KMS-11 (cell line): ENCODE measurements at regions not wholly inside any gene's neighbourhood (a gene's known extent, or its start where the extent isn't known, plus 50 kb on each side); places are given as distances from the start of the nearest gene placed in this dataset.

ENCODE experiments used
- H2AFZ ChIP-seq: fragments of 200-600 bp; sonication (generic); 2 replicates; pipeline ENCODE4 v1.6.1; 2016; ENCODE audit warnings: antibody characterized with exemption, mixed run types, low read depth
- H3K27ac ChIP-seq: fragments of 200-600 bp; sonication (generic); 2 replicates; pipeline ENCODE4 v1.6.1; 2016; ENCODE audit warnings: mild to moderate bottlenecking, mixed run types
- H3K27me3 ChIP-seq: fragments of 200-600 bp; sonication (generic); 2 replicates; pipeline ENCODE4 v1.6.1; 2017; ENCODE audit warnings: mild to moderate bottlenecking, low read depth, mixed run types, moderate library complexity; ENCODE audit not compliant: insufficient read depth
- H3K36me3 ChIP-seq: fragments of 200-600 bp; sonication (generic); 2 replicates; pipeline ENCODE4 v1.6.1; 2017; ENCODE audit warnings: mild to moderate bottlenecking, mixed run types; ENCODE audit not compliant: insufficient read depth
- H3K4me1 ChIP-seq: fragments of 200-600 bp; sonication (generic); 2 replicates; pipeline ENCODE4 v1.6.1; 2016; ENCODE audit warnings: mild to moderate bottlenecking, low read depth, mixed run types; ENCODE audit not compliant: poor library complexity, severe bottlenecking
- H3K4me2 ChIP-seq: fragments of 200-600 bp; sonication (generic); 2 replicates; pipeline ENCODE4 v1.7.0; 2016; ENCODE audit warnings: mild to moderate bottlenecking, mixed run types
- H3K4me3 ChIP-seq: fragments of 200-600 bp; sonication (generic); IDR thresholded peaks from 2 replicates; pipeline ENCODE4 v1.6.1; 2017; ENCODE audit warnings: low read depth, low read length, mixed read lengths; ENCODE audit not compliant: insufficient read depth
- H3K79me2 ChIP-seq: fragments of 200-600 bp; sonication (generic); 2 replicates; pipeline ENCODE4 v1.6.1; 2016; ENCODE audit warnings: low read depth, mixed run types; ENCODE audit not compliant: insufficient read depth
- H3K9ac ChIP-seq: fragments of 200-600 bp; sonication (generic); 2 replicates; pipeline ENCODE4 v1.6.1; 2016; ENCODE audit warnings: mild to moderate bottlenecking, mixed run types
- H4K20me1 ChIP-seq: fragments of 200-600 bp; sonication (generic); 2 replicates; pipeline ENCODE4 v1.6.1; 2016; ENCODE audit warnings: mild to moderate bottlenecking, mixed run types; ENCODE audit not compliant: insufficient read depth
- TF ChIP-seq, protein P1 (sequence below): fragments of 200-600 bp; sonication (generic); conservative IDR thresholded peaks from 2 replicates; pipeline ENCODE4 v1.6.1; 2017; ENCODE audit warnings: low read depth, mild to moderate bottlenecking, antibody characterized with exemption, low read length, moderate library complexity, mixed read lengths

- H4K20me1 ChIP-seq, result no peaks in the 10 kb centered on the region
- TF ChIP-seq, protein P1, sequence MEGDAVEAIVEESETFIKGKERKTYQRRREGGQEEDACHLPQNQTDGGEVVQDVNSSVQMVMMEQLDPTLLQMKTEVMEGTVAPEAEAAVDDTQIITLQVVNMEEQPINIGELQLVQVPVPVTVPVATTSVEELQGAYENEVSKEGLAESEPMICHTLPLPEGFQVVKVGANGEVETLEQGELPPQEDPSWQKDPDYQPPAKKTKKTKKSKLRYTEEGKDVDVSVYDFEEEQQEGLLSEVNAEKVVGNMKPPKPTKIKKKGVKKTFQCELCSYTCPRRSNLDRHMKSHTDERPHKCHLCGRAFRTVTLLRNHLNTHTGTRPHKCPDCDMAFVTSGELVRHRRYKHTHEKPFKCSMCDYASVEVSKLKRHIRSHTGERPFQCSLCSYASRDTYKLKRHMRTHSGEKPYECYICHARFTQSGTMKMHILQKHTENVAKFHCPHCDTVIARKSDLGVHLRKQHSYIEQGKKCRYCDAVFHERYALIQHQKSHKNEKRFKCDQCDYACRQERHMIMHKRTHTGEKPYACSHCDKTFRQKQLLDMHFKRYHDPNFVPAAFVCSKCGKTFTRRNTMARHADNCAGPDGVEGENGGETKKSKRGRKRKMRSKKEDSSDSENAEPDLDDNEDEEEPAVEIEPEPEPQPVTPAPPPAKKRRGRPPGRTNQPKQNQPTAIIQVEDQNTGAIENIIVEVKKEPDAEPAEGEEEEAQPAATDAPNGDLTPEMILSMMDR, result no peak
Measured at GRCh38 chr1:84759756-84760155, 69.5 kb upstream of the SSX2IP start.

GRCh38 chr1:84758968-84759491 lies 68.8 kb upstream of the SSX2IP start:
- Histone ChIP-seq H4K20me1 (no peaks in the 10 kb centered on the region), H3K27ac (no peak overlapping the region), H3K79me2 (no peaks in the 10 kb centered on the region), H2AFZ (no peak overlapping the region), H3K27me3 (no peaks in the 10 kb centered on the region), H3K4me3 (no peak overlapping the region), H3K9ac (no peak overlapping the region), H3K4me2 (no peak overlapping the region), H3K36me3 (no peaks in the 10 kb centered on the region), H3K4me1 (no peaks in the 10 kb centered on the region)
- TF ChIP-seq, protein P1, result no peak

More at GRCh38 chr1:84759756-84760155, 69.5 kb upstream of the SSX2IP start:
- Histone ChIP-seq H3K79me2 (no peaks in the 10 kb centered on the region), H3K4me1 (no peaks in the 10 kb centered on the region), H3K36me3 (no peaks in the 10 kb centered on the region), H3K4me2 (no peak overlapping the region), H3K27me3 (no peaks in the 10 kb centered on the region), H3K9ac (no peak overlapping the region), H2AFZ (no peak overlapping the region), H3K27ac (no peak overlapping the region), H3K4me3 (no peak overlapping the region)

DNA sequence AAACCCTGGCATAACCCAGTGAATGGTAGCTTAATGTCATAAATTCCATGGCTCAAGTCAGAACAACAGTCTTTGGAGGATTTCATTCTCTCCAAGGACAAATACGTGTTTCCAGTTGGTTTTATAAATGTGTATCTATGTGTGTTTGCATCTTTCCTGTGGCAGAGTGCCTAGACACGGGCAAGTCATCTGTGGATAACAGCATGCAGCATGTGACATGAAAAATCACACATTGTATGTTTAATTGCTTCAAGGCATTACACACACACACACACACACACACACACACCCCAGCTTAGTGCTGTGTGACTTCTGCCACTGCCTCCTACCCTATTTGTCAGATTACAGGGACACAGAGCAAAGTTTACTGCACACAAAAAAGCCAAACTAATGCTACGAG lies 68.2 kb upstream of the SSX2IP start:
- H3K4me1 ChIP-seq, result no peaks in the 10 kb centered on the region
- H3K27me3 ChIP-seq, result no peaks in the 10 kb centered on the region
- H3K4me3 ChIP-seq, result no peak overlapping the region
- TF ChIP-seq, protein P1, result no peak
- no peaks in the 10 kb centered on the region for H4K20me1 ChIP-seq
- H3K36me3 ChIP-seq, result no peaks in the 10 kb centered on the region
- H3K4me2 ChIP-seq, result no peak overlapping the region
- no peak overlapping the region for H3K9ac ChIP-seq
- H3K79me2 ChIP-seq, result no peaks in the 10 kb centered on the region
- no peak overlapping the region for H3K27ac ChIP-seq
- H2AFZ ChIP-seq, result no peak overlapping the region

GRCh38 chr1:84757301-84757700 lies 67.0 kb upstream of the SSX2IP start:
- H3K4me3 ChIP-seq, result no peak overlapping the region
- no peaks in the 10 kb centered on the region for H3K27me3 ChIP-seq
- H3K9ac ChIP-seq, result no peak overlapping the region
- no peaks in the 10 kb centered on the region for H4K20me1 ChIP-seq
- no peak overlapping the region for H2AFZ ChIP-seq
- peaks cover 3% of the 10 kb centered on the region for H3K4me1 ChIP-seq
- no peaks in the 10 kb centered on the region for H3K36me3 ChIP-seq
- TF ChIP-seq, protein P1, result no peak
- H3K27ac ChIP-seq, result no peak overlapping the region
- no peaks in the 10 kb centered on the region for H3K79me2 ChIP-seq
- no peak overlapping the region for H3K4me2 ChIP-seq
